Karpas-422 (cell line): ENCODE measurements at regions not wholly inside any gene's neighbourhood (a gene's known extent, or its start where the extent isn't known, plus 50 kb on each side); places are given as distances from the start of the nearest gene placed in this dataset.

ENCODE experiments used
- DNase-seq: peaks from one replicate; pipeline ENCODE4 v3.0.0-alpha.2; 2015
- H2AFZ ChIP-seq: fragments of 200-600 bp; sonication (generic); 2 replicates; pipeline ENCODE4 v1.6.1; 2014; ENCODE audit warnings: antibody characterized with exemption, low read length, mixed read lengths
- H3K27ac ChIP-seq: fragments of 200-600 bp; sonication (generic); 2 replicates; pipeline ENCODE4 v1.5.1; 2014; ENCODE audit warnings: mild to moderate bottlenecking, low read length, moderate library complexity
- H3K27me3 ChIP-seq: fragments of 200-600 bp; sonication (generic); 2 replicates; pipeline ENCODE4 v1.6.1; 2014; ENCODE audit warnings: low read length, mixed read lengths
- H3K36me3 ChIP-seq: fragments of 200-600 bp; sonication (generic); 2 replicates; pipeline ENCODE4 v1.6.1; 2014; ENCODE audit warnings: low read length, mixed read lengths; ENCODE audit not compliant: insufficient read depth
- H3K4me1 ChIP-seq: fragments of 200-600 bp; sonication (generic); 2 replicates; pipeline ENCODE4 v1.6.1; 2014; ENCODE audit warnings: mild to moderate bottlenecking, low read length, mixed read lengths
- H3K4me2 ChIP-seq: fragments of 200-600 bp; sonication (generic); 2 replicates; pipeline ENCODE4 v1.6.1; 2014; ENCODE audit warnings: low read length, low read depth, mild to moderate bottlenecking; ENCODE audit not compliant: poor library complexity, severe bottlenecking
- H3K4me3 ChIP-seq: fragments of 200-600 bp; sonication (generic); 2 replicates; pipeline ENCODE4 v1.5.1; 2014; ENCODE audit warnings: mild to moderate bottlenecking, antibody characterized with exemption, low read length, mixed read lengths
- H3K79me2 ChIP-seq: fragments of 200-600 bp; sonication (generic); 2 replicates; pipeline ENCODE4 v1.6.1; 2014; ENCODE audit warnings: mild to moderate bottlenecking, low read length, mixed read lengths
- H3K9ac ChIP-seq: fragments of 200-600 bp; sonication (generic); 2 replicates; pipeline ENCODE4 v1.6.0; 2014; ENCODE audit warnings: low read length
- H3K9me2 ChIP-seq: fragments of 200-600 bp; sonication (generic), shearing (Covaris generic); replicated peaks from 2 replicates; pipeline ENCODE4 v1.6.0; 2014; ENCODE audit warnings: mild to moderate bottlenecking, low read length, moderate library complexity; ENCODE audit not compliant: insufficient read depth
- H3K9me3 ChIP-seq: fragments of 300-700, 200-600 bp; sonication (generic); 2 replicates; pipeline ENCODE4 v1.6.1; 2014; ENCODE audit warnings: low read length, mixed read lengths
- H4K20me1 ChIP-seq: fragments of 200-600 bp; sonication (generic); 2 replicates; pipeline ENCODE4 v1.6.1; 2014; ENCODE audit warnings: mild to moderate bottlenecking, antibody characterized with exemption, low read length, low read depth; ENCODE audit not compliant: insufficient read depth

DNA sequence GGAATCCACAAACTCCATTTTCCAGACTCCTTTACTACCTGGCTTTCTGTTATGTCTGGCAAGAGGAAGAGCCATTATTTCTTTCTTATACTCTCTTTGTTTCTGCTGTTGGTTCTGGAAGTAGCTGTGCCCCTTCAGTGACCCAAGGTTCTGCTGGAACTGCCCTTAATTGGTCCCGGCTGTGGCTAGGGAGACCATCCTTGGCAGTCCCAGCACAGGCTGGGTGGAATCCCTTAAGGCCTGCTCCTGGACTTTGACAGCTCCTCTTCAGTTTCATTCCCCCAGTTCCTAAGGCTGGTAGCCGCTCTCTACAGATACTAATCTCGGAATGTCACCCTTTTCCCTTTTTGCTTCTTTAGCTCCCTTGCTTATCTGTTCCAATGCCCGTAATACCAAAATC is 81.9 kb upstream of the GLIS3 start:
- H3K27ac ChIP-seq = no peak overlapping the region
- no peak overlapping the region for H2AFZ ChIP-seq
- no peaks in the 10 kb centered on the region for H4K20me1 ChIP-seq
- H3K27me3 ChIP-seq = no peaks in the 10 kb centered on the region
- no peak overlapping the region for H3K9ac ChIP-seq
- H3K9me2 ChIP-seq = no peaks in the 10 kb centered on the region
- no peaks in the 10 kb centered on the region for H3K36me3 ChIP-seq
- no peak overlapping the region for H3K4me2 ChIP-seq
- no peaks in the 10 kb centered on the region for H3K9me3 ChIP-seq
- no peak overlapping the region for H3K4me3 ChIP-seq
- H3K79me2 ChIP-seq = no peaks in the 10 kb centered on the region
- no peak for DNase-seq
- no peaks in the 10 kb centered on the region for H3K4me1 ChIP-seq

DNA sequence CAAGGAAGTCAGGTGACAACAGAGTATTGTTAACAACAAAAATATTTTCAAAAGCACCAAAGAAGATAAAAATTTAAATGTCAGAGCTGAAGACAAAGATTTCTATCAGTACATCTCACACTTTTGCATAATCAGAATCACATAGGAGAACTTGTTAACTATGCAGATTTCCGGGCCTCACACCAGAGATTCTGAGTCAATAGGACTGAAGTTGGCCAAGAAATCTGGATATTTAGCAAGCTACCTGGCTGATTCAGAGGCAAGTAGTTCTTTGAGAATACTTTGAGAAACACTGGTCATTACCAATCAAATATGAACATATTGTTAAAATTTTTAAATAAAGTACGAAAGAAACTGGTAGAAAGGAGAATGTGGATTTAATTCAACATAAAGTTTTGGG is 80.5 kb upstream of the GLIS3 start:
- H2AFZ ChIP-seq = no peak overlapping the region
- no peak overlapping the region for H3K9ac ChIP-seq
- no peak overlapping the region for H3K4me3 ChIP-seq
- no peak overlapping the region for H3K4me2 ChIP-seq
- H3K36me3 ChIP-seq = no peaks in the 10 kb centered on the region
- H3K27ac ChIP-seq = no peak overlapping the region
- no peaks in the 10 kb centered on the region for H4K20me1 ChIP-seq
- no peaks in the 10 kb centered on the region for H3K79me2 ChIP-seq
- H3K9me3 ChIP-seq = no peaks in the 10 kb centered on the region
- no peak for DNase-seq
- H3K4me1 ChIP-seq = no peaks in the 10 kb centered on the region
- no peaks in the 10 kb centered on the region for H3K27me3 ChIP-seq
- no peaks in the 10 kb centered on the region for H3K9me2 ChIP-seq

DNA sequence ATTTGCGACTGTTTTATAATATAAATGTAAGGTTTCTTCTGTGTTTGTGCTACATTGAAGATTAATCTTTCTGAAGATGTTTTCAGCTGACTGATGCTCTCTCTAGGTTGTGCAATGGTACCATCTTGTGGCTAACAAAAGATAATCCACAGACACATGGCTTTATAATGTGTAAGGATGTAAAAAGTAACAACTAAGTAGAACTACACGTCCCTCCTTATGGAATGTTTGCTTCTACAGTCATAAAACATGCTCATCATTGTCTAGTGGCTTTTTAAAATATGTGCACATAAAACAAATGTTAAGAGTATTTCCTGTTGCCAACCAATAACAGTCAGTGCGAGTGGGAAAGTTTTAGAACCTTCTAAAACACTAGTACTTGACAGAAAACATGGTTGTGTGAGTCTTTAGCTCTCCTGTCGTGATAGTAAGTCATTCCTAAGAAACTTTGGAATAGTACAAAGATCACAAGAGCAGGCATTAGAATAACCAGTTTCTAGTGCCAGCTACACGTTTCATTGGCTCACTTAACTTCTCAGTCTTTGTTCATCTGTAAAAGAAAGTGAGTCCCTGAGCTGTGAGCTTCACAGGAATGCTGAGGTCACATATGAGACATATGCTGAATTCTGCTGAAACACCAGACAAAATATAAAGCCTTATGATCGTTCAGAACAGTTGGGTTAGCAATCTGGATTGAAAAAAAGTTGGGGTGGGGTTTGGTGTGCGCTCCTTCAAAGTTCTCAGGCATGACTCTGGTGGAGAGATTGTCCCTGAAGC is 75.7 kb upstream of the GLIS3 start:
- H3K9ac ChIP-seq = no peak overlapping the region
- no peak overlapping the region for H3K4me3 ChIP-seq
- DNase-seq = no peak
- H2AFZ ChIP-seq = no peak overlapping the region
- H4K20me1 ChIP-seq = no peaks in the 10 kb centered on the region
- no peak overlapping the region for H3K4me2 ChIP-seq
- no peak overlapping the region for H3K27ac ChIP-seq
- H3K79me2 ChIP-seq = no peaks in the 10 kb centered on the region
- no peaks in the 10 kb centered on the region for H3K4me1 ChIP-seq
- no peaks in the 10 kb centered on the region for H3K9me2 ChIP-seq
- no peaks in the 10 kb centered on the region for H3K27me3 ChIP-seq
- H3K36me3 ChIP-seq = no peaks in the 10 kb centered on the region
- H3K9me3 ChIP-seq = no peaks in the 10 kb centered on the region

DNA sequence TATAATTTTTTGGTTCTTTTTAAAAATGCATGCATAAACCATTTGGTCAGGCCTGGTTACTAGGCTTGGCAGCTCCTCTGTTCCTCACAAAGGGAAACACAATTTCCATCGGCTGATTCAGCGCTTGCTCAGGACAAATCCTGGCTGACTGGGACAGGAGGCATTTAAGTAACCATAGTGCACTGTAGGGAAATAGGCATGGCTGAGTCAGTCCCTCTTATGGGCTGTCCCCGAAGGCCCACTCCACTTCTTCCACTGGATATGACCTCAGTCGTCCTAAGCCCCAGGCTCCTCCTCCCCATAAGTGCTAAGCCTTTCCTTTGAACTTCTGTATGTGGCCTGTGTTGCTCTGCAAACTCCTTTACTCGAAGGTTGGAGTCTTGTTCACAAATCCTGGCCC is 71.2 kb upstream of the GLIS3 start:
- H3K4me3 ChIP-seq = no peak overlapping the region
- H3K27me3 ChIP-seq = no peaks in the 10 kb centered on the region
- no peaks in the 10 kb centered on the region for H4K20me1 ChIP-seq
- no peaks in the 10 kb centered on the region for H3K9me2 ChIP-seq
- no peak overlapping the region for H3K9ac ChIP-seq
- H3K4me1 ChIP-seq = no peaks in the 10 kb centered on the region
- no peak overlapping the region for H3K4me2 ChIP-seq
- H3K79me2 ChIP-seq = no peaks in the 10 kb centered on the region
- H3K27ac ChIP-seq = no peak overlapping the region
- no peaks in the 10 kb centered on the region for H3K36me3 ChIP-seq
- H3K9me3 ChIP-seq = no peaks in the 10 kb centered on the region
- no peak for DNase-seq
- H2AFZ ChIP-seq = no peak overlapping the region

DNA sequence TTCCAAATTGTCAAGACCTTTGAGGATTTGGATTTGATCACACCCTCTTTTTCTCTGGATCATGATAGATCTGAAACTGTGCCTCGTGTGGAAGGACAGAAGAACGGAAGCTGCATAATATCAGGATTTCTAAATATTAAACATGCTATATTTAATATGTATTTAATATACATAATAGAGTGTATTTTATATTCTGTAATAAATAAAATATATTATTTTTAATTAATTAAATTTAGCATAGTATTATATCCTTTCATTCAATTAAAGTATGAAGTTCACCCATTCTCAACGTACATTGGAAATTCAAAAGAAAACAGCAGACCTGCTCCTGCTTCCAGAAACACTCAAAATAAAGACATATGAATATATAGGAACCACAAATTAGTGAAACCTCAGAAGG is 70.6 kb upstream of the GLIS3 start:
- no peak overlapping the region for H3K4me2 ChIP-seq
- no peak overlapping the region for H3K9ac ChIP-seq
- H3K9me2 ChIP-seq = no peaks in the 10 kb centered on the region
- H3K4me1 ChIP-seq = no peaks in the 10 kb centered on the region
- no peaks in the 10 kb centered on the region for H3K9me3 ChIP-seq
- H3K4me3 ChIP-seq = no peak overlapping the region
- no peak overlapping the region for H2AFZ ChIP-seq
- no peaks in the 10 kb centered on the region for H3K27me3 ChIP-seq
- no peaks in the 10 kb centered on the region for H4K20me1 ChIP-seq
- H3K27ac ChIP-seq = no peak overlapping the region
- H3K79me2 ChIP-seq = no peaks in the 10 kb centered on the region
- no peaks in the 10 kb centered on the region for H3K36me3 ChIP-seq
- DNase-seq = no peak

DNA sequence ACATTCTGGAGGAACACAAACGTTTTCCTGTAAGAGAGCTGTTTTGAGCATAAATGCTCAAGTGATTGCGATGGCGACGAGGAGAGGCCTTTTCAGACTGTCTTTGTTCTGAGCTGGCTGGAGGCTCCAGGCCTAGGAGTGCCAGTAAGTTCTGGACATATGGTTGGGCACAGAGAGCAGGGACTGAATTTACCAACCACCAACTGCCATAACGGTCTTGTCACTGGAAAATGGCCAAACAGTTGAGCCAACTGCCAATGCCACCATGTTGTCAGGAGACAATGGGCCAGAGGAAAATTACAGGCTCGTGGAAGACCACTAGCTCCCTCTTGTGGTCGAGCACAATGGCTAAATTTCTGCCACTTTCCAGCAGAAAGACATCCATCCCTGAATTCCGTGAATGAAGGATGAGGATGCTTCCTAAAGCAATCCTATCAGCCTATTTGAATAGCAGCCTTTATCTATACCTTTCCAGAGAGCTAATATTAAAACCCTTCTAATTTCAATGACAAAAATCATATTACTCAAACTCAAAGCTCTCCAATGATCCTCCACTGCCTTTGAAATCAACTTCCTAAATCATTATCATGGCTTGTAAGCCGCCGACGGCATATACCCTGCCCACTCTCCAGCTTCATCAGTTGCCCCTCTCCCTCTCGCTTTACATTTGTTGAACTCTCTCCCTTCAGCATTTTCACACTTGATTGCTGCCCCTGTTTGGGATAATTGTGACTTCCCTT is 66.9 kb upstream of the GLIS3 start:
- Histone ChIP-seq H3K79me2 (no peaks in the 10 kb centered on the region), H3K4me3 (no peak overlapping the region), H3K27me3 (no peaks in the 10 kb centered on the region), H3K9ac (no peak overlapping the region), H3K9me2 (no peaks in the 10 kb centered on the region), H3K4me1 (no peaks in the 10 kb centered on the region), H3K27ac (no peak overlapping the region), H4K20me1 (no peaks in the 10 kb centered on the region), H3K9me3 (no peaks in the 10 kb centered on the region), H3K36me3 (no peaks in the 10 kb centered on the region), H3K4me2 (no peak overlapping the region), H2AFZ (no peak overlapping the region)
- peak; percentile 66 for DNase-seq

DNA sequence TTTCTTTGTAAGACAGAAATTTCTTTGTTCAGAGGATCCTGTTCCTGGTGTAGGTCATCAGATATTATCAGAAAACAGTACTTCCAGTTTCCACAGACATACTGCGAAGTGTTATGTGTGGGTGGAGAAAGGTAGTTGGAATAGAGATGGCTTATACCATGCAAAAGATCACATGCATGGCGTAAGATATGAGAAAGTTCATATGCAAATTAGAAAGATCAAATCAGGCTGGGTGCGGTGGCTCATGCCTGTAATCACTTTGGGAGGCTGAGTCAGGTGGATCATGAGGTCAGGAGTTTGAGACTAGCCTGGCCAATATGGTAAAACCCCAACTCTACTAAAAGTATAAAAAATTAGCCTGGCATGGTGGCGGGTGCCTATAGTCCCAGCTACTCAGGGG is 65.2 kb upstream of the GLIS3 start:
- no peak overlapping the region for H3K4me2 ChIP-seq
- no peaks in the 10 kb centered on the region for H3K79me2 ChIP-seq
- H3K27ac ChIP-seq = no peak overlapping the region
- no peak overlapping the region for H2AFZ ChIP-seq
- no peaks in the 10 kb centered on the region for H3K27me3 ChIP-seq
- no peaks in the 10 kb centered on the region for H4K20me1 ChIP-seq
- no peaks in the 10 kb centered on the region for H3K9me3 ChIP-seq
- H3K4me3 ChIP-seq = no peak overlapping the region
- no peak for DNase-seq
- H3K4me1 ChIP-seq = no peaks in the 10 kb centered on the region
- H3K9ac ChIP-seq = no peak overlapping the region
- no peaks in the 10 kb centered on the region for H3K36me3 ChIP-seq
- H3K9me2 ChIP-seq = no peaks in the 10 kb centered on the region

DNA sequence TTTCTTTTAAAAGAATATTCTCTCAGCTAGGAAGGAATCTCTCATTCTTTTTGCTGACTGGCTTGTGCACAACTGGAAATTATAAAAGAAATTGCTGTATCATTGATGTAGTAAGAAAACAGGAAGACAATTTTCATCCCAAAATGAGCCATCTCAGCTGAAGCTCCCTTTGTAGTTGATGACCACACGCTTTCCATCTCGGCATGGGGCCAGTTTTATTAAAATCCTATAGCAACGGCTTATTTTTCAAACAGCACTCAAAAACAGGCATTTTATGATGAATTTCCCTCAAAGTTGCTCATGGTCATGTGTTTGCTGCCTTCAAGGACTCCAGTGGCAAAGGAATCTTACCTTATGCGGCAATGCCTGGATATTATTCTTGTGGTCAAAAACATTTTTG is 62.4 kb upstream of the GLIS3 start:
- no peak overlapping the region for H3K27ac ChIP-seq
- no peak overlapping the region for H2AFZ ChIP-seq
- H3K79me2 ChIP-seq = no peaks in the 10 kb centered on the region
- no peaks in the 10 kb centered on the region for H3K36me3 ChIP-seq
- no peak overlapping the region for H3K4me3 ChIP-seq
- no peaks in the 10 kb centered on the region for H3K9me2 ChIP-seq
- no peaks in the 10 kb centered on the region for H4K20me1 ChIP-seq
- H3K4me2 ChIP-seq = no peak overlapping the region
- DNase-seq = no peak
- no peaks in the 10 kb centered on the region for H3K27me3 ChIP-seq
- H3K9me3 ChIP-seq = no peaks in the 10 kb centered on the region
- H3K9ac ChIP-seq = no peak overlapping the region
- no peaks in the 10 kb centered on the region for H3K4me1 ChIP-seq
